Upper lobe of right lung (tissue), 1 donor: ENCODE measurements at regions not wholly inside any gene's neighbourhood (a gene's known extent, or its start where the extent isn't known, plus 50 kb on each side); places are given as distances from the start of the nearest gene placed in this dataset.

Experiments
- ATAC-seq: fragments of 200-7000 bp; cut with Tn5 transposase; one replicate; pipeline ENCODE4 v1.9.1; 2020; ENCODE audit warnings: mild to moderate bottlenecking, moderate library complexity
- DNase-seq: peaks from one replicate; pipeline ENCODE4 v3.0.0-alpha.2; 2020
- H3K27ac ChIP-seq: fragments of 200-600 bp; one replicate; pipeline ENCODE4 v1.8.0; 2022
- H3K27me3 ChIP-seq: fragments of 200-600 bp; one replicate; pipeline ENCODE4 v1.8.0; 2022; ENCODE audit warnings: mild to moderate bottlenecking
- H3K36me3 ChIP-seq: fragments of 200-600 bp; one replicate; pipeline ENCODE4 v1.8.0; 2022
- H3K4me1 ChIP-seq: fragments of 200-600 bp; one replicate; pipeline ENCODE4 v1.8.0; 2022
- H3K4me3 ChIP-seq: fragments of 200-600 bp; one replicate; pipeline ENCODE4 v1.8.0; 2022; ENCODE audit warnings: mild to moderate bottlenecking
- H3K9me3 ChIP-seq: fragments of 200-600 bp; one replicate; pipeline ENCODE4 v1.8.0; 2022
- CTCF ChIP-seq: fragments of 200-600 bp; IDR thresholded peaks from one replicate; pipeline ENCODE4 v1.8.0; 2022; ENCODE audit warnings: antibody characterized with exemption
- intact Hi-C: fragments of 100-400 bp; cut with DNase I; formaldehyde crosslinking; loops from one replicate; pipeline ENCODE4 v1.11.0; 2022
- donor health status: DM: no; HTN: yes; CAD: no; lungs with severe emphysema.

- Histone ChIP-seq H3K9me3 (no peaks in the 10 kb centered on the region), H3K4me1 (no peaks in the 10 kb centered on the region), H3K27ac (no peak overlapping the region), H3K27me3 (no peaks in the 10 kb centered on the region), H3K36me3 (no peaks in the 10 kb centered on the region), H3K4me3 (no peak overlapping the region)
- no peak for DNase-seq
- intact Hi-C loops = no loop called here
- no peak for ATAC-seq
- TF ChIP-seq CTCF = no peak
Observed at GRCh38 chr3:182308328-182308727, 485.0 kb upstream of the ATP11B start.

GRCh38 chr3:182309120-182309519 lies 484.2 kb upstream of the ATP11B start:
- intact Hi-C loops = no loop called here
- Histone ChIP-seq H3K27me3 (no peaks in the 10 kb centered on the region), H3K36me3 (no peaks in the 10 kb centered on the region), H3K4me3 (no peak overlapping the region), H3K4me1 (no peaks in the 10 kb centered on the region), H3K9me3 (no peaks in the 10 kb centered on the region), H3K27ac (no peak overlapping the region)
- no peak for ATAC-seq
- TF ChIP-seq CTCF = no peak
- no peak for DNase-seq

DNA sequence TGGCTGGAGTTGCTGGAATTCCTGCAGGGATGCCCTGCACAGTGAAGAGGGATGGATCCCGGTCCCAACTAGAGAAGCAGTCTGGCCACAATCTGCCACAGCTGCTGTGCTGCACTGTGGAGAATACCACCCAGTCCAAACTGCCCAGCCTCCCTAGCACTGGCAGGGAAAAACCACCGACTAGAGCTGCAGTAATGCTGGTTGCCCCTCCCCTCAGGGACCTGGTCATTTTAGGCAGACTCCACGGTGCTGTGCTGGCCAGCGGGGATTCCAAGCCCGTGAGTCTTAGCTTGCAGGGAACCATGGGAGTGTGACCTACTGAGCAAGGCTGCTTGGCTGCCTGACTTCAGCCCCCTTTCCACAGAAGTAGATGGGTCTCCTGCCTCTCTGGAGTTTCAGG lies 478.0 kb upstream of the ATP11B start:
- DNase-seq (no peak), ATAC-seq (no peak)
- no peaks in the 10 kb centered on the region for H3K36me3 ChIP-seq
- no peak overlapping the region for H3K27ac ChIP-seq
- peaks cover 4% of the 10 kb centered on the region for H3K9me3 ChIP-seq
- no peak overlapping the region for H3K4me3 ChIP-seq
- H3K4me1 ChIP-seq = no peaks in the 10 kb centered on the region
- no peak for TF ChIP-seq CTCF
- intact Hi-C loops = no loop called here
- no peaks in the 10 kb centered on the region for H3K27me3 ChIP-seq

DNA sequence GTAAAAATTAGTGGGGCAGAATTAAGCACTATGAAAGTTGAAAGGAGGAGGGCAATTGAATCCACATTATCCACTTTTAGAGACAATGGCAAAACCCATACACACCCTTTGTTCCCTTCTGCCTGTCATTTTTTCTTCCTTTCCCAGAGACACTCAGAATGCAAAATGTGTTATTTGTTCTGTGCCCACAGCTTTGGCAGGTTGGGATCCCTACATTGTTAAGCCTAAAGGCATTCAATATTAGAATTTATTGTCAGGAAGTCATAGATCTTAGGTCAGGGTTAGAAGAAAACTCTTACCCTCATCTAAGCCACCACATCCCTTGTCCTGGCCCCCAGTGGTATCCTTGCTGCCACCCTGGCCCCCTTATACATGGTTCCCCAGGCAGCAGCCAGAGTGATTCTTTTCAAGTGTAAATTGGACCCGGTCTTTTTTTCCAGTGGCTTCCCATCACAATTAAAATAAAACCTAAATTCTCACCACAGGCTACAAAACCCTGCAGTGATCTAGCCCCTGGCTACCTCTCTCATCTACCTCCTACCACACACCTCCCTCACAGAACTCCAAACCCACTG lies 470.1 kb upstream of the ATP11B start:
- TF ChIP-seq CTCF = no peak
- Histone ChIP-seq H3K36me3 (no peaks in the 10 kb centered on the region), H3K4me1 (no peaks in the 10 kb centered on the region), H3K27ac (no peak overlapping the region), H3K4me3 (no peak overlapping the region), H3K9me3 (no peaks in the 10 kb centered on the region), H3K27me3 (no peaks in the 10 kb centered on the region)
- intact Hi-C loops = no loop called here
- DNase-seq (no peak), ATAC-seq (no peak)

GRCh38 chr3:182323898-182324297 lies 469.4 kb upstream of the ATP11B start:
- intact Hi-C loops = no loop called here
- no peak overlapping the region for H3K27ac ChIP-seq
- no peaks in the 10 kb centered on the region for H3K36me3 ChIP-seq
- DNase-seq = no peak
- no peak for ATAC-seq
- no peak for TF ChIP-seq CTCF
- no peaks in the 10 kb centered on the region for H3K9me3 ChIP-seq
- H3K27me3 ChIP-seq = no peaks in the 10 kb centered on the region
- H3K4me1 ChIP-seq = no peaks in the 10 kb centered on the region
- H3K4me3 ChIP-seq = no peak overlapping the region
